Activated naive CD4-positive, alpha-beta T cell treated with anti-CD3 and anti-CD28 coated beads, Interleukin-2, amount 50 U/mL, for 24 hours (primary cell): ENCODE measurements at regions not wholly inside any gene's neighbourhood (a gene's known extent, or its start where the extent isn't known, plus 50 kb on each side); places are given as distances from the start of the nearest gene placed in this dataset.

Experiments used
- H3K27ac Mint-ChIP-seq: one replicate; pipeline ENCODE4 v1.8.0; 2021; ENCODE audit warnings: mild to moderate bottlenecking, mixed read lengths
- H3K27me3 Mint-ChIP-seq: one replicate; pipeline ENCODE4 v1.8.0; 2021; ENCODE audit warnings: mixed read lengths
- H3K36me3 Mint-ChIP-seq: one replicate; pipeline ENCODE4 v1.8.0; 2021; ENCODE audit warnings: mixed read lengths
- H3K4me1 Mint-ChIP-seq: one replicate; pipeline ENCODE4 v1.8.0; 2021; ENCODE audit warnings: mixed read lengths
- H3K4me3 Mint-ChIP-seq: one replicate; pipeline ENCODE4 v1.8.0; 2021; ENCODE audit warnings: mild to moderate bottlenecking, mixed read lengths
- H3K9me3 Mint-ChIP-seq: one replicate; pipeline ENCODE4 v1.8.0; 2021; ENCODE audit warnings: mixed read lengths

DNA sequence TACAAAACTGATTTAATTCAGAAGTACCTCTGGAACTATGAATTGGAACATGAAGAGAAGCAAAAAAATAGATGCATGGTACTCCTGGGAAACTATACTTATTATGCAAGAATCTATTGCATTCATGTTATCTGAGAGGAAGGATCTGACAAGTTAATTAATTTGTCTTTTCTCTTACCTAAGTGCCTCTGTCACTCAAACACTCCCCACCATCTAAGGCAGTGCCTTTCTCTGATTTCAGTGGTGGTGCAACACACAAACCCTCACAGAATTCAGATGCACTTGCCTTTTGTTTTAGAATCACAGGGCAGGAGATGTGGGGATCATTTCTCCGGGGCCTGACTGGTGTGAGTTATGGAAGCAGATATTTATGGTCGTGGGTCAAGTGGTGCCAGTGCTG lies 52.5 kb upstream of the C9orf72 start:
- no peaks in the 10 kb centered on the region for H3K36me3 Mint-ChIP-seq
- no peaks in the 10 kb centered on the region for H3K4me1 Mint-ChIP-seq
- H3K27me3 Mint-ChIP-seq = peaks cover 1% of the 10 kb centered on the region
- no peak overlapping the region for H3K27ac Mint-ChIP-seq
- no peaks in the 10 kb centered on the region for H3K9me3 Mint-ChIP-seq
- H3K4me3 Mint-ChIP-seq = no peak overlapping the region

DNA sequence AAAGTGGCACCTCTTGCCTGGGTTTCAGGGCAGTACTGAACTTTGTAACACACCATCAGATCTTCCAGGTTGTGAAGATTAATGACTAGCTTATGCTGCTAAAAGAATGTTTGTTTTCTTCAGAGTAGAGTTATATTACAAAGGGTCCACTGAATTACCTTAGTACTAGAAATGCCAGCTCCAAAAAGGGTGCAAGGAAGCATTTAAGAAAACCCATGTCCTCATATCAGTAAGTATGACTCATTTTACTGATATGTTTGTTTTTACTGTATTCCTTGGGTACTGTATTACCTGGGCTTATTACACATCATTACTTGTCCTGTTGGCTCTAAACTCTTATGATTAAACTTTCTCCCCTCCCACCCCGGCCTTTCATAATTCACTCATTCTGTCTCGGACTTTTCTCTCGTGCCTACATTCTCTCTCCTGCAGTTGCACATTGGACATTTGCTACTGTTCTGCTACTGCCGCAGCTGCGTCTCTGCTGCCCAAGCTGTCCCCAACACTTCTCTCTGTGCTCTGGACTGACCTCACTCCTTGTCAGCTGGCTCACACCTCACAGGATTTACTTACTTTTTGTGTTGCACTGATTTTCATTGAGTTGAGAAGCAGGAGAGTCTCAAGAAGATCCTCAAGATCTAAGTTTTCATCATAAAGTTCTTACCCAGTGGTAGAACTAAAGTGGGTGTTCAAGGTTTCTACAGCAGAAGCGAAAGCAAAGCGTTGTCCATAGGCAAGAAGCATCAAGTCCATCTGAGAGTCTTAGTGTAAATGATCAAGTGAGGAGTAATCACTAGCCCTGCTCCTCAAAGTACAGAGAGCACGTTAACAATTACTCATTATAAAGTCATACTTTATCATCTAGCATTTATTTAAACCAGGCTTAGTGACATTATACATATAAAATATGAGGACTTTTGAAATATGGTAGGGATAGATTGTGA lies 53.2 kb upstream of the C9orf72 start:
- Mint-ChIP-seq H3K4me3 (no peak overlapping the region), H3K27ac (no peak overlapping the region), H3K4me1 (no peaks in the 10 kb centered on the region), H3K36me3 (no peaks in the 10 kb centered on the region), H3K27me3 (peaks cover 1% of the 10 kb centered on the region), H3K9me3 (no peaks in the 10 kb centered on the region)

DNA sequence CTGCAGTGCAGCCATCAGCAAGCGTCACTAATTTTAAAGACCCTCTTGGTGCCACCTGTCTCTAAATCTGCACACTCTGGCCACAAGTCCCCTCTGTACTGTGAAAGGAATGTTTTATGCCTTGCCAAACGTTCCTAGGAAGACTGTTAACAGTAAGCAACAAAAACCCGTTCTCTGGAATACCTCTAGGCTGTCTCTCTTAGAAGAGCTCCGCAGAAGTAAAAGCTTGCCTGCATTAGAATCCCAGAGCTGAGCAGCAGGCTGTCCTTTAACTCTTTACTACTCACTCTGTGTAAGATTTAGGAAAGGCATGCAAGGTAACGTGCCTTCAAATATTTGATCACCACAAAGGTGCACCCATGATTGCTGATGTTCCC lies 53.9 kb upstream of the C9orf72 start:
- Mint-ChIP-seq H3K4me1 (no peaks in the 10 kb centered on the region), H3K36me3 (no peaks in the 10 kb centered on the region), H3K27me3 (peaks cover 1% of the 10 kb centered on the region), H3K9me3 (no peaks in the 10 kb centered on the region), H3K4me3 (no peak overlapping the region), H3K27ac (no peak overlapping the region)

GRCh38 chr9:27628311-27628710 lies 55.0 kb upstream of the C9orf72 start:
- H3K27me3 Mint-ChIP-seq = peaks cover 1% of the 10 kb centered on the region
- H3K27ac Mint-ChIP-seq = no peak overlapping the region
- H3K36me3 Mint-ChIP-seq = no peaks in the 10 kb centered on the region
- no peaks in the 10 kb centered on the region for H3K4me1 Mint-ChIP-seq
- H3K9me3 Mint-ChIP-seq = no peaks in the 10 kb centered on the region
- no peak overlapping the region for H3K4me3 Mint-ChIP-seq

GRCh38 chr9:27629425-27629824 lies 56.1 kb upstream of the C9orf72 start:
- H3K9me3 Mint-ChIP-seq = no peaks in the 10 kb centered on the region
- H3K36me3 Mint-ChIP-seq = no peaks in the 10 kb centered on the region
- no peak overlapping the region for H3K27ac Mint-ChIP-seq
- H3K27me3 Mint-ChIP-seq = peaks cover 4% of the 10 kb centered on the region
- no peaks in the 10 kb centered on the region for H3K4me1 Mint-ChIP-seq
- no peak overlapping the region for H3K4me3 Mint-ChIP-seq

GRCh38 chr9:27632254-27632653 lies 59.0 kb upstream of the C9orf72 start:
- H3K9me3 Mint-ChIP-seq = no peaks in the 10 kb centered on the region
- H3K27ac Mint-ChIP-seq = no peak overlapping the region
- H3K27me3 Mint-ChIP-seq = peaks cover 4% of the 10 kb centered on the region
- H3K4me1 Mint-ChIP-seq = no peaks in the 10 kb centered on the region
- no peak overlapping the region for H3K4me3 Mint-ChIP-seq
- H3K36me3 Mint-ChIP-seq = no peaks in the 10 kb centered on the region

GRCh38 chr9:27633764-27634163 lies 60.5 kb upstream of the C9orf72 start:
- Mint-ChIP-seq H3K9me3 (no peaks in the 10 kb centered on the region), H3K4me3 (no peak overlapping the region), H3K4me1 (no peaks in the 10 kb centered on the region), H3K36me3 (no peaks in the 10 kb centered on the region), H3K27me3 (peaks cover 4% of the 10 kb centered on the region), H3K27ac (peak overlapping the region; percentile 5)

- Mint-ChIP-seq H3K4me1 (no peaks in the 10 kb centered on the region), H3K9me3 (no peaks in the 10 kb centered on the region), H3K36me3 (no peaks in the 10 kb centered on the region), H3K4me3 (no peak overlapping the region), H3K27me3 (peaks cover 4% of the 10 kb centered on the region), H3K27ac (no peak overlapping the region)
These were observed 61.6 kb upstream of the C9orf72 start for GRCh38 chr9:27634879-27635278.

DNA sequence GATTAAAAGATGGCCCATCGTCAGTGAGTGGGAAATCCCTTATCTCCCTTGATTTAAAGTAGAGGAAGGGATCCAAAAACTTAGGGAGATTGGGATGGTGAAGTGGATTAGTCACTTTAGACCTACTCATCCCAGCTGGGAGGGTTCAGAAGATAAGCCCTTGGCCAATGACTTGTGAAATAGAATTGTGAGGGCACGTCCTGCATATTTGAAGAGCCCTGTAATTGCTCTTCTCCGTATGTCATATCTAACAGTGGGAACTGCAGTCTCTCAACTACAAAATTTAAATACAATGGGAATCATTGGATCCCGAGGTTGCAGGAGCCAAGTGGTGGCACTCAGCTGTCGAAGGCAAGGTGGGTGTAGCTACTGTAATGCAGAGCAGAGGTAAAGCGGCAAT lies 65.4 kb upstream of the C9orf72 start:
- peaks cover 2% of the 10 kb centered on the region for H3K27me3 Mint-ChIP-seq
- no peaks in the 10 kb centered on the region for H3K9me3 Mint-ChIP-seq
- H3K27ac Mint-ChIP-seq = no peak overlapping the region
- no peaks in the 10 kb centered on the region for H3K36me3 Mint-ChIP-seq
- H3K4me1 Mint-ChIP-seq = no peaks in the 10 kb centered on the region
- no peak overlapping the region for H3K4me3 Mint-ChIP-seq

DNA sequence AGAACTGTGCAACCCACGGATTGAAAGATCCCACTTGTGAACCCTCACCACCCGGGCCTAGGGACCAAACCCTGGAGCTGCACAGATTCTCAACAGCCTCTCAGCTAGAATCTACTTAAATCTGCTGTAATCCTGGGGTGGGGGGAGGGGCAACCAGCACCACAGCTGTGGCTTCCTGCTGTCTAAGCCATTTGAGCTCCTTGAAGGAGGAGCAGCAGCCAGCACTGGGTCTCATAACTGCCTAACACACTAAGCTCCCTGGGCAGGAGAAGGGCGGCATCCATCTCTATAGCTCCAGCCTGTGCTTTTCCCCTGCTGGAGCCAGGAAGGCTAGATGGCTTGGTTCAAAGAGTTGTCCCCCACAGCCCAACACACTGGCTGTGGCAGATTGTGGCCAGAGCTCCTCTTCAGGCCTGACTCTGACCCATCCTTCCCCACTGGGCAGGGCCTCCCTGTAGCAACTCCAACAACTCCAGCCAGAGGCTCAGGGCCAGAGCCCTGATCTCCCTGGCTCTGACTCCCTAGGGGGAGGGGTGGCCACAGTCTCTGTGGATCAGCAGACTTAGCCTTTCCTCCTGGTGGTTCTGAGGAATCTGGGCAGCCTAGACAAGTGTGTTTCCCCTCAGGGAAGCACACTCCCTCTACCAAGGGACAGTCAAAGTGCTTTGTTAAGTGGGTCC lies 72.0 kb upstream of the C9orf72 start:
- Mint-ChIP-seq H3K27me3 (peaks cover 2% of the 10 kb centered on the region), H3K27ac (no peak overlapping the region), H3K36me3 (peaks cover 2% of the 10 kb centered on the region), H3K9me3 (no peaks in the 10 kb centered on the region), H3K4me1 (no peaks in the 10 kb centered on the region), H3K4me3 (no peak overlapping the region)

DNA sequence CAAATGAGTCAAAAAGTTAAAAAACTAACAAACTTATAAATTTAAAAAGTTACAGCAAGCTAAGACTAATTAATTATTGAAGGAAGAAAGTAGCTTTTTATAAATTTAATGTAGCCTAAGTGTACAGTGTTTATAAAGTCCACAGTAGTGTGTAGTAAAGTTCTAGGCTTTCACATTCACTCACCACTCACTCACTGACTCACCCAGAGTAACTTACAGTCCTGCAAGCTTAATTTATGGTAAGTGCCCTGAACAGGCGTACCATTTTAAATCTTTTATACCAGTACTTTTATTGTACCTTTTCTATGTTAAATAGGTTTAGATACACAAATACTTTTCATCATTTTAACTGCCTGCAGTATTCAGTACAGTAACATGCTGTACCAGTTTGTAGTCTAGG lies 80.0 kb upstream of the C9orf72 start:
- H3K9me3 Mint-ChIP-seq = no peaks in the 10 kb centered on the region
- no peak overlapping the region for H3K27ac Mint-ChIP-seq
- H3K36me3 Mint-ChIP-seq = no peaks in the 10 kb centered on the region
- no peaks in the 10 kb centered on the region for H3K27me3 Mint-ChIP-seq
- H3K4me3 Mint-ChIP-seq = no peak overlapping the region
- H3K4me1 Mint-ChIP-seq = no peaks in the 10 kb centered on the region

GRCh38 chr9:27653957-27654356 lies 80.7 kb upstream of the C9orf72 start:
- H3K4me3 Mint-ChIP-seq = no peak overlapping the region
- no peaks in the 10 kb centered on the region for H3K36me3 Mint-ChIP-seq
- H3K4me1 Mint-ChIP-seq = no peaks in the 10 kb centered on the region
- H3K27ac Mint-ChIP-seq = no peak overlapping the region
- no peaks in the 10 kb centered on the region for H3K27me3 Mint-ChIP-seq
- H3K9me3 Mint-ChIP-seq = no peaks in the 10 kb centered on the region

DNA sequence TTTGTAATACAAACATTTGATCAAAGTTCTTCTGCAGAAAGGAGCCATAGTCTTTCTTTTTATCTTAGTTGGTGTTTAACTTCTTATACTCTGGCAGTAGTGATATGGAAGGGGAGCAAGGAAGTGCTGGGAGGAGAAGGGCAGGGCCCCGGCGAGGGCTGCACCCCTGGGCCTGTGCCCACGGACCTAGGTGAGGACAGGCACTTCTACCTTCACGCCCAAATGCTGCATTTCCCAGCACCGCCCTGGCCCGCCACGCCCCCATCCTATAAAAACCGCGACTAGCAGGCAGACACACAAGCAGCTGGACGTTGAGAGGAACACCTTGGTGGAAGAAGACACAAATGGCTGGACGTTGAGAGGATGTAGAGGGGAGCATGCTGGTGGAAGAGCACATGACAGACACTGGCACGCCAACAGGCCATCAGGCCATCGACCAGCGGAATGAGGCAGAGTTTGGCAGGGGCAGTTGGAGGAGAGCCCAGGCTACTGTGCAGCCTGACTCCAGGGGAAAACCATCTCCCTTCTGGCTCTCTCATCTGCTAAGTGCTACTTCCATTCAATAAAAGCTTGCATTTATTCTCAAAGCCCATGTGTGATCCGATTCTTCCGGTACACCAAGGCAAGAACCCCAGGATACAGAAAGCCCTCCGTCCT lies 81.5 kb upstream of the C9orf72 start:
- no peak overlapping the region for H3K27ac Mint-ChIP-seq
- H3K4me3 Mint-ChIP-seq = no peak overlapping the region
- H3K27me3 Mint-ChIP-seq = no peaks in the 10 kb centered on the region
- H3K9me3 Mint-ChIP-seq = no peaks in the 10 kb centered on the region
- no peaks in the 10 kb centered on the region for H3K36me3 Mint-ChIP-seq
- H3K4me1 Mint-ChIP-seq = no peaks in the 10 kb centered on the region

- H3K4me1 Mint-ChIP-seq = no peaks in the 10 kb centered on the region
- H3K27me3 Mint-ChIP-seq = no peaks in the 10 kb centered on the region
- no peak overlapping the region for H3K27ac Mint-ChIP-seq
- no peaks in the 10 kb centered on the region for H3K9me3 Mint-ChIP-seq
- no peak overlapping the region for H3K4me3 Mint-ChIP-seq
- no peaks in the 10 kb centered on the region for H3K36me3 Mint-ChIP-seq
These were observed 82.2 kb upstream of the C9orf72 start for GRCh38 chr9:27655441-27655840.

DNA sequence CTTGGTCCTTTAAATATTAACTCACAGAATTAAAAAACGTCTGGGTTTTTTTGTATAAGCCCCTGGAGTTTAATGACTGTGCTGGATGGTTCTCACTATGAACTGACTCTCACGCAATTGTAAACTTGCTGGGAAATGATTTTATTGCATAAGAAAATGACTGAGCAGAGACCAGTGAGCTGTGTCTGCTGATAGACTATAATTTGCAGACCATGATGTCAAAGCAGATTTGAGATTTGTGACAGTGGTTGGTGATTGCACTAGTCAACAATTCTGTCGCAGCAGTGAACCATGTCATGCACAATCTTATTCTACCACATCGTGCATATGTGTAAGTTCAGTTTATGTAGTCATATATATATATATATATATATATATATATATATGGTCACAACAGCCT lies 85.7 kb upstream of the C9orf72 start:
- H3K27me3 Mint-ChIP-seq = peaks cover 2% of the 10 kb centered on the region
- no peak overlapping the region for H3K27ac Mint-ChIP-seq
- no peak overlapping the region for H3K4me3 Mint-ChIP-seq
- H3K4me1 Mint-ChIP-seq = no peaks in the 10 kb centered on the region
- H3K36me3 Mint-ChIP-seq = no peaks in the 10 kb centered on the region
- H3K9me3 Mint-ChIP-seq = no peaks in the 10 kb centered on the region

DNA sequence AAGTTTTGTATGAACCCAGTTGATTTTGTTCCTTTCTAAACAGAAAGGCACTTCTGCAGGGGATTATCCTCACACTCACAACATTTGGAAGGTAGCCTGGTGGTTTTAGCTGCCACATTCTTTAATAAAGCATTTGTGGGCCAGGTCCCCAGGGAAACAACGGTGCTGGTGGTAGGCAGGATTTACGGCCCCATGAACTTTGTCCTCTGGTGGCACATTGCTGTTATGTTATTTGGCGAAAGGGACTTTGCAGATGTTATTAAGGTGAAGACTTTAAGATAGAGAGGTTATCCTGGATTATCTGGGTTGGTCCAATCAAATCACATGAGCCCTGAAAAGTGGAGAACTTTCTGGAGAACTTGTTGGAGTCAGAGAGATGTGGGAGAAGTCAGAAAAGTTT lies 86.3 kb upstream of the C9orf72 start:
- Mint-ChIP-seq H3K27me3 (peaks cover 6% of the 10 kb centered on the region), H3K36me3 (no peaks in the 10 kb centered on the region), H3K27ac (no peak overlapping the region), H3K4me3 (no peak overlapping the region), H3K9me3 (no peaks in the 10 kb centered on the region), H3K4me1 (no peaks in the 10 kb centered on the region)
